ENCODE measurements at regions not wholly inside any gene's neighbourhood (a gene's known extent, or its start where the extent isn't known, plus 50 kb on each side); places are given as distances from the start of the nearest gene placed in this dataset.
"Not testable (repeated sequence)": the region's sequence is repeated elsewhere in the genome, so short reads cannot be mapped to it uniquely, and the experiment has no call there.

DNA sequence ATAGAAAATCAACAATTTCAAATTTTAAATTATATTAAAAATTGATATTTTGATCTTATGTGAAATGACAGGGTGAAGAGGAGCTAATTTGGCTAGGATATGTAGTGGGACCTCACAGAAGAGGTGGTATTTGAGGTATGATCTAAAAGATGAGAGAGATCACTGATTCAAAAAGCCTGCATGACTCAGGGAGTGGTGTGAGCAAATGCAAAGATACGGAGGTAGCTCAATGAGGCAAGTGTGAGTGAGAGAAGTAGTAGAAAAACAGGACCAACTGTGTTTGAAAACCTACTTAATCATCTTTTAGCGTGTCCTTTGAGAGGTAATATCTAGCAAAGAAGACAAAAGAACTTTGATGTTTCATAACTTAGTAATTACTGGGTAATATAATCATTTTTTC, 557.5 kb downstream of the DSC3 start:
- CTCF ChIA-PET, result no interaction called here
- POLR2A ChIA-PET, result no interaction called here

DNA sequence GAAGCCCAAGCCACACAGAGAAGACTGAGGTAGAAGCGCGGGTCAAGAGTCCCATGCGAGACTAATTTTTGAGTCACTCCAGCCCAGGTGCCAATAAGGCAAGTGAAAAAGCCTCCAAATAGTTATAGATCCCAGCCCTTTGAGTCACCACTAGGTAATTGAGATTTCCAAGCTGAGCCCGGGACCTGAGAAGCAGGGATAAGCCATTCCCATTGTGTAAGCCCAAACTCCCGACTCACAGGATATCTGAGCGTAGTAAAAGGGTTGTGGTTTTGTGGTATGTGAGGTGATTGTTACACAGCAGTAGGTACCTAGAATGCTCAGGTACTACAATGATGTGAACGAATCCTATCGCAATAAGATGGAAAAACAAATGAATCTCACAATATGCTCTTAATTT, 560.7 kb downstream of the DSC3 start:
- POLR2A ChIA-PET, result no interaction called here
- CTCF ChIA-PET, result no interaction called here

DNA sequence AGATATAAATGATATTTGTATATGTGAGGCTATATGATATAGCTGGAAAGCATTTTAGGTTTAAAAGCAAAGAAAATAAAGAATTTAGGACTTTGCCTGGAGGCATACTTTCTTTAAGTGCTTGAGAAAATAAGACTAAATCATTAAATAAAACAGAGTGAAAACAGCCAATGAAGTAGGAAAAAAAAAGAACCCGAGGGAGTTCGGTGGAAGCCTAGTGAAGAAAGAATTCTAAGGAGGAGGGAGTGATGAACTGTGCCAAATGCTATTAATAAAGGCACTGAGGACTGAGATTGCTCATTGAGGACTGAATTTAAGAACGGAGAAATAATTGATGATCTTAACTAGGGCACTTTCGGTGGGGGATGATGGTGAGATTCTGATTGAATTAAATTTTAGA, 573.5 kb downstream of the DSC3 start:
- POLR2A ChIA-PET, result no interaction called here
- CTCF ChIA-PET, result no interaction called here

DNA sequence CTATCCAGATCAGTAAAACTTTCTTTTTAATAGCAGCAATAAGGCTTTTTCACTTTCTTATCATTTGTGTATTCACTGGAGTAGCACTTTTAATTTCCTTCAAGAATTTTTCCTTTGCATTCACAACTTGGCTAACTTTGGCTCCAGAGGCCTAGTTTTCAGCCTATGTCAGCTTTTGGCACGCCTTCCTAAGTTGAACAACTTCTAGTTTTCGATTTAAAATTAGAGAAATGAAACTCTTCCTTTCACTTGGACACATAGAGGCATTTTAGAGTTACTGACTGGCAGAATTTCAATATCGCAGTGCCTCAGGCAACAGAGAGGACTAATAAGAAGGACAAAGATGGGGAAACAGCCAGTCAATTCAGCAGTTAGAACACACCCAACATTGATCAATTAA, 577.4 kb downstream of the DSC3 start:
- POLR2A ChIA-PET, result no interaction called here

DNA sequence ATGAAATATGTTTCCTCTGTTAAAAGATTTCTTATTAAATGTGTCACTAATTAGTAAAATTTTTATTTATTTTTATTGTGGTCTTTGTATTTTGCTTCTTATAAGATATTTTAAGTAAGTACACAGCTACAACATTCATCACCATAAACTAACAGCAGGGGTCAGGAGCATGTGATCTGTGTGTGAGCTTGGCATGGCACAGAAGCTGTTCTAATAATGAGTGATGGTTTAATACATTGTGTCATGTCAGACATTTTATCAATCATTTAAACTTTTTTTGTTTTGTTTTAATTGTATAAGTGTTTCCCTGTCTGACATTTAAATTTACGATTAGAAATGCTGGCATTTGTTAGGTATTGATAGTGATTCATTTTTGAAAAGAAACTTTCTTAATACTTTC, 585.4 kb downstream of the DSC3 start:
- POLR2A ChIA-PET, result no interaction called here

More for the DNA sequence above, 577.4 kb downstream of the DSC3 start:
- CTCF ChIA-PET, result no interaction called here

DNA sequence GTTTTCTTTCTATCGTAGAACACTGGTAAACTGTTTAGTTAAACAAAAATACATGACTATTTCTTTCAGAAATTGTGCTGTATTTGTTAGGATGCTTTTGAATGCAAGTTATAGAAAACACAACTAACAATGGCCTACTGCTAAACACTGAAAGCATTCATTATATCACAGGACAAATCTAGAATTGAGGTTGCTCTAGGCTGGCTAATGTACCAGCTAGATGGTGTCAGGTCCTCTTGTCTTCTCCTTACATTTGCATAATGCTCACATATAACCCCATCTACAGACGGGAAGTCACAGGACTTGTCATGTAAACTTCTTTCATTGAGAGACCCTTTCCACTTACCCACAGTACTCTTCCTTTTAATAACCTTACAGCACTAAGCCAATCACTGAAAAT, 586.8 kb downstream of the DSC3 start:
- ChIA-PET POLR2A (no interaction called here), CTCF (no interaction called here)

More for the DNA sequence above, 585.4 kb downstream of the DSC3 start:
- CTCF ChIA-PET, result no interaction called here

DNA sequence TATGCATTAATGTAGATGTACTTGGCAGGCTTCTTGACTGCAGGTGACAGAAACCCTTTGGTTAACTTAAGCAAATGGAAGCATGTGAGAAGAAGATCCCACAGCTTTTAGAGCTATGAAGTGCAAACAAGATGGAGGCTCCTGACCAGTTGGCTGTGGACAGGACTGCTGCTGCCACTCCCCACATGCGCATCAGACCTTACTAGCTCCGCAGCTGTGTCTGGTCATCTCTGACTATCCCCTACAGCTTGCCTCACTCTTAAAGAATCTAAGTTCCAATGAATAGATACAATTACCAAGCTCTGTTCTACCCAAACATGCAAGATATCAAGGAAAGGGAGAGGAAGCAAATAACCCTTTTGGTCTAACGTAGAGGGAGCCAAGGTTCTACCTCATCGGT, 587.6 kb downstream of the DSC3 start:
- CTCF ChIA-PET, result no interaction called here
- POLR2A ChIA-PET, result no interaction called here

DNA sequence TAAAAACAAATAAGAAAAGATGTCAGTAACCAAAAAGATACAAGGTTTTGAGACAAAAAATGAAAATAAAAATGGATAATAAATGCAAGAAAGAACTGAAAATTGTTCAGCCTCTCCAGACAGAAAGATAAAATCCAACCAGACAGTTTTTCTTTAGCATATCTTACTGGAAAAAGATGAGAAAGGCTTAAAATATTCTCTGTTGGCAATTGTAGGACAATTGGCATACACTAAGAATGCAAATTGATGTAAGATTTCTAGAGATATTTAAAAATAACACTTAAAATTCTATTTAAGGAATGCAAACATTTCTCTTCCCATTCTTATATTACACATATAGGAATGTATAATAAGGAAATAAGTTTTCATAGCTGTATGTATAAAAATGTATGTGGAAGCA, 590.6 kb downstream of the DSC3 start:
- ChIA-PET POLR2A (no interaction called here), CTCF (no interaction called here)

DNA sequence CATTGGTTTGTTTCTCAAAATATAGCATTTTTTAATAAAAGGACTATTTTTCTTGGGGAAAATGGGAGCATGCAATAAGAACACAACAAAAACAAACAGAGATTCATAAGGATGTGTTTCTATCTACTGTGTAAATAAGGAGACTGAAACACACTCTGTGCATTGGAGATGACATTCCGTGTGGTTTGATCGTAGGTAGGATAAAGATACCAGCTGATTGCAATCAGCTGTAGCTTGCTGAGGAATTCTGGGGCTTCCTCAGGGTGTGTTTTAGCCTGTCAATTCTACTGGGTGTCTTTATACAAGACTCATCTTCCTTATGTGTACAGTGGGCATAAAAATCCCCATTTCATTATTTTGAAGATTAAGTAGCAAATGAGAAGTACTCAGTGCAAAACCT, 591.6 kb downstream of the DSC3 start:
- CTCF ChIA-PET, result interaction anchor here (0.5 kb wide), 1 partner anchor 16 kb away, joined by 3 read pairs; no protein-coding TSS in a partner anchor
- POLR2A ChIA-PET, result no interaction called here

DNA sequence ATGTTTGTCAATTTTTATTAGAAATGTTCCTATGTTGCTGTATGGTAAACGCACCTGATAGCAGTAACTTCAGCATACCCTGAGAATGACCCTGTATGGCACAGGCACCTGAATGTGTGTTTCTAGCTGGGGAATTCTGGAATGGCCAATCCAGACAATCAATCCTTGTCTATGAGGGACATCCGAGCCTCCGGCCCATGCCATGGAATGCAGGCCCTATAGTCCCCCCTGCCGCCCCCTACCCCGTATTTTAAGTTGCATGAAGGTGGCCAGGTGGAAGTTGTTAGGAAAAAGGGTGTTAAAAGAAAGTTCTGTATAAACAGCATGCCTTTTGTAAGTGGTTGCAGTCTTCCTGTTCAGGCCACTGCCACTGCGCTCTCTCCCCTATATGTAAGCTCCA, 595.9 kb downstream of the DSC3 start:
- ChIA-PET CTCF (no interaction called here), POLR2A (no interaction called here)

DNA sequence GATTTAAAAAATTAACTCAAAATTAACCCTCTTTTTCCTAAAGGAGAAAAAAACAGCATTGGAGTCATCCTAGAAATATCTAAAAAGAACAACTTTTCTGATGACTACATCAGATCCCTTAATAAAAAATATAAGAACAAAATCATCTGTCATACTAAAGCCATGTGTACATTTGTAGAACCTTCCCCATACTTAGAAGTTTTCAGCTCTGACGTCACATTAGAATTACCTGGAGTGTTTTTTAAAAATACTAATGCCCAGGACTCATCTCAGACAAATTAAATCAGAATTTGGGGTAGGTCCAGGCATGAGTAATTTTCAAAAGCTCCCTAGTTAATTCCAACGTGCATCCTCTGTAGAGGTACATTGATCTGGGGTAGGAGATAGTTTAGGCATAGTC, 598.0 kb downstream of the DSC3 start:
- ChIA-PET CTCF (no interaction called here), POLR2A (no interaction called here)

DNA sequence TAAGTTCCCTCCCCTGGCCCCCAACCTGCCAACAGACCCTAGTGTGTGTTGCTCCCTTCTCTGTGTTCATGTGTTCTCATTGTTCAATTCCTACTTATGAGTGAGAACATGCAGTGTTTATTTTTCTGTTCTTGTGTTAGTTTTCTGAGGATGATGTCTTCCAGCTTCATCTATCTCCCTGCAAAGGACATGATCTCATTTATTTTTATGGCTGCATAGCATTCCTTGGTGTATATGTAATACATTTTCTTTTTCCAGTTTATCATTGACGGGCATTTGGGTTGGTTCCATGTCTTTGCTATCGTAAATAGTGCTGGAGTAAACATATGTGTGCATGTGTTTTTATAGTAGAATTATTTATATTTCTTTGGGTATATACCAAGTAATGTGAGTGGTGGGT, 602.2 kb downstream of the DSC3 start:
- POLR2A ChIA-PET, result no interaction called here
- CTCF ChIA-PET, result no interaction called here

DNA sequence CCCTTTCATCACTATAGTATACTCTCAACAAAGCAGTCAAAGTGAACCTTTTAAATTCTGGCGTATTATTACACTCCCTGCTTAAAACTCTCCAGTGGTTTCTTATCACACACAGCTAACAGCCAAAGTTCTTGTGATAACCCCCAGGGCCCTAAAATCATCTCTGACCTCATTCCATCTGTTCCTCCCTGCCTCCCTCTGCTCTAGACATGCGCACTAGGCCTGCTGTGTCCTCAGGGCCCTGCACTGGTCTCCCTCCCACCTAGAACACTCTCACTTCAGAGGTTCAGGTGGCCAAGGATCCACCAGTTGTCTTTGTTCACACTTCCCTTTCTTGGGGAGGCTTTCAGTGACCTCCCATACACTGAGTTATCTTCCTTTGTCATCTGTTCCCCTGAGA, 603.4 kb downstream of the DSC3 start:
- POLR2A ChIA-PET, result no interaction called here
- CTCF ChIA-PET, result no interaction called here

DNA sequence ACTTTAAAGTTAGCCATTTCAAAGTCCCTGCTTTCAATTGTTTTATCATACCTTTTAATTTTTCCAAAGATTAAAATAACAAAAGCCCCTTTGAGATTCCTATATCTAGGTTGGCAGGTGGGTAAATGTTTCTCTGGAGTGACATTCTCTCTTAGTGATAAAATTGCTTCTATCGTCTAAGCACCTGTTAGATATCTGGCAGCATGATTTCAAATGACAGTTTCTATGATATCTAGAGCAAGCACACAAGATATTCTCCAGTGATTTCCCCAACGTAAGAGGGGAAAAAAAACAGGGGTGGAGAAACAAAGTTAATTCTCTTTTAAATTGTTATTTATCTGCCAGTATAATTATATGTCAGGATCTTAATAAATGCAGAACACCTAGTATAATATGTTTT, 610.2 kb downstream of the DSC3 start:
- ChIA-PET POLR2A (no interaction called here), CTCF (no interaction called here)

DNA sequence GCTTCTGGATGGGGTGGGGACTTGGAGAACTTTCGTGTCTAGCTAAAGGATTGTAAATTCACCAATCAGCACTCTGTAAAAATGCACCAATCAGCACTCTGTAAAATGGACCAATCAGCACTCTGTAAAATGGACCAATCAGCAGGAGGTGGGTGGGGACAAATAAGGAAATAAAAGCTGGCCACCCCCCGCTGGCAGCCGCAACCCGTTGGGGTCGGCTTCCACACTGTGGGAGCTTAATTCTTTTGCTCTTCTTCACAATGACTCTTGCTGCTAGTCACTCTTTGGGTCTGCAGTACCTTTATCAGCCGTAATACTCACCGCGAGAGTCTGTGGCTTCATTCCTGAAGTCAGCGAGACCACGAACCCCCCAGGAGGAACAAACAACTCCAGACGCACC, 623.1 kb downstream of the DSC3 start:
- CTCF ChIA-PET, POLR2A ChIA-PET: not testable (repeated sequence)

DNA sequence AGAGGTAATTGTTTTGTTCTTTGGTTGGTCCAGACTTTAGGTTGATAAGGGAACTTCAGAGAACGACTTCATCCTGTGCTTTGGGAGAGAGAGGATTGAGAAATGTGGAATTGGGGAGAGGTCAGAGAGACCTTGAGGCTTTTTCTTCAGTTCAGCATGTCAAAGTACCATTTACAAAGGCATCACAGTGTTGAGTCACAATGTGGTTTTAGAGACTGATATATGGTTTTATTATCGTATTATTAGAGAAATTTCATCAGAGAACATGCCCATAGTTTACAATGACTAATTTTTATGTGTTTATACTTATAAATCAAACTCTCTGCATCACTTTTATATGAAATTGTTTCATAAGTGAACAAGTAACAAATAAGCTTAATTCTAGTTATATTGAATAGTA, 626.6 kb downstream of the DSC3 start:
- ChIA-PET POLR2A (no interaction called here), CTCF (no interaction called here)

DNA sequence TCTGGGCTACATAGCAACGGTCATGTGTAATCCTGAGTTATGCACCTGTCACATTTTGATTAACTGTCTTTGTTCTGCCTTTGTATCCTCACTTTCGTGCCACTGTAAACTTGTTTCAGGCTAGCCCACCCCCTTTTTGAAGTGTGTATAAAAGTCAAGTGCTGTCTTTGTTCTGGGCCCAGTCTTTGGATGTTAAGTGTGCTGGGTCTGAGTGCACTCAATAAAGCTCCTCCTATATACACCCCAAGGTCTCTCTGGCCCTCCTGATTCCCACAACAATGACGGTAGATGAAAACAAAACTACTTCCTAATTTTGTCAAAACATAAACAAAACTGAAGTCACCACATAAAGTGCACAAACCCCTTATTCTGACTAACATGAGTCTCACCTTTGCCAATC, 633.4 kb downstream of the DSC3 start:
- CTCF ChIA-PET, result no interaction called here
- POLR2A ChIA-PET, result no interaction called here

DNA sequence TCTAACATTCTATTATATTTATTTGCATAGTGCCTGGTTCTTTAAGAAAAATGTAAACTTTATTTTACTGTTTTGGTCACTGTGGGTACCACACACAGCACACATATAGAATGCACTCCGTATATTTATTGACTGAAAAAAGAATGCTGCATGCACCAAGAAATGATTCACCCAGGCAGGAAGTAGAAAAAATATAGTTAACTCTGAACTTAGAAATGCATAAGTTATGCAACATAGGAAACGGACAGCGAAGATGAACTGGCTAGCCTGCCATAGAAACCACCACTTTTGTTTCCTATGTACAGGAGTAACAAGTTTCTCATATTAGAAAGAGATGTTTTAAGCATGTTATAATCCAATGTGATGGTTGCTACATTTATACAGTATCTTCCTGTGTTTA, 635.8 kb downstream of the DSC3 start:
- CTCF ChIA-PET, result interaction anchor here (1.0 kb wide), 1 partner anchor 10 kb away, joined by 3 read pairs; no protein-coding TSS in a partner anchor
- POLR2A ChIA-PET, result no interaction called here

DNA sequence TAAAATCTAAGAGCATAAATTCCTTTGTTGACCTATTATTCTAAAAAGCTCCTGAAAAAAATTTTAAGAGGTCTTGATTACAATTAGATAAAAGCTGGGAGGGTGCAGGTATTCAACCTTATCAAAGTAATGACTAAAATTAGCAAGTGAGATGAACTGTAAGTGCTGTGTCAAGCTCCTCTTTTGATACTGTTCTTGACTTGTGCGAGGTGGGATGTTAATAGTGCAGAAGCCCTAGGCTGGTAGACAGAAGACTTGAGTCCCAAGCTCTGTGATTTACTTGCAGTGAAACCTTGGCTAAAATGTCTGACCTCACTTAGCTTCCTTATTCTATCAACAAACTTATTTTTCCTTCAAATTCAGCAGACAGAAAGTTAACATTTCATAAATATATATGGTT, 637.5 kb downstream of the DSC3 start:
- ChIA-PET POLR2A (no interaction called here), CTCF (no interaction called here)

DNA sequence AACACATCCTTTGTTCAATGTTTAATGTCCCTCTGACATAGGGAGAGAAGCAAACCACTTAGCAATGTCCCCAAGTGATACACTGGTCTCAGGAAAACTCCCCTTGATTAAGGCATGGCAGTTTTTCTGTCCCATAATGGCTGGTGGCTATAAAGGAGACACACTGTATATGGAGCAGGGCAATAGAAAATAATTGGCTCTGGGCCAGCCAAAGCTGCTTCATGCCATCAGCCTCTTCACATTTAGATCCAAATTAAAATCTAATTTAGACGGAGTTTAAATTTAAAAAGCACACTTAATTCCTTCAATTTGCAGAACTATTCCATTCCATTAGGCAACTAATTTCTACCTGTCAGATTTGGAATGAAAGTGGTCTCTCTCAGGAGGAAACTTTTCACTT, 638.1 kb downstream of the DSC3 start:
- POLR2A ChIA-PET, result no interaction called here
- CTCF ChIA-PET, result no interaction called here

DNA sequence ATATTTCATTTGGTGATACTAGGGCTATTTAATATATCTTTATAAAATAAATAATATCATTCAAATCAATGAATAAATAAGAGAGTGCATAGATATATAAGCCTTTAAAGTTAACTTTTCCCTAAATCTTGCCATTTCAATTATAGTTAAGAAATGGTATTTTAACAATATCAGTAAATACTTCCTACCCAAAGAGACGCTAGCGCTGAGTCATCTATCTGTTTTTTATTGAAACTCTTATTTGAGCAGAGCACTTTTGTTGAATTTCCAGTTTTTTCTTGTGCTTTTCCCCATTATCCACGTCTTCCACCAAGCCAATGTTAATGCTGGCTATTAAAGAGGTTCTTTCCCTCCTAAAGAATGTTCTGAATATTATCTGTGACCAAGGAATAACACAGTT, 639.3 kb downstream of the DSC3 start:
- ChIA-PET POLR2A (no interaction called here), CTCF (no interaction called here)

DNA sequence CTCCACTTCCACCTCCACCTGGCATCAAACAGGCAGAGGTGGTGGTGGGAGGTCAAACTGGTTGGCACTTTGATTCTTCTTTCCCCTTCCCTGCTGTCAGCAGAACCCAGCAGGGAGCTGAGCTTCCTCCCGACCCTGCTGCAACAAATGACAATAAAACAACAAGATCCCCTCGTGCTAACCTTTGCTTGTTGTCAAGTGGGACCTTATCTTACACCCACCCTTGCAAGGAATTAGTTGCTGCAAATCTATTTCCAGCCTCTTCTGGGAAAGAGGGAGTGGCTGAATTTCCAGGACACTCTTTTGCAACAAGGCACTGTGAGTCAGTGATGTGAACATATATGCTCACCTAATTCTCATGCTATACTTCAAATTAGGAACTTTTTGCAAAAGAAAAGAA, 655.1 kb downstream of the DSC3 start:
- ChIA-PET POLR2A (no interaction called here), CTCF (no interaction called here)

DNA sequence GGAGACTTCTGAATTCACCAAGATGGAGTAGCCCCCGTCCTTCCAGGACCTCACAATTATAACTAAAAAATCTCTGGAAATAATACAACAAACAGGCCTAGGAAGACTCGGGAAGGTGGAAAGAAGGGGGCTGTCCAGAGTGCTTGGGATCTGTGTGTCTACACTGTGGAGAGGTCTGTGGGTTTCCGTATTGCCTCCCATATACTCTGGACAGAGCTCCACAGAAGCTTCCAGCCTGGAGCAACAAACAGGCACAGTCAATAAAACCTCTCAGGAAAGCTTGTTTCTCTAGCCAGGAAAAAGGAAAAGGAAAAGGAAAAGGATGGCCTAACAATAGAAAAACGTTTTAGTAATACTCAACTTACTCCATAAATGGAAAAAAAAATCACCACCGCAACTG, 655.9 kb downstream of the DSC3 start:
- ChIA-PET CTCF (no interaction called here), POLR2A (no interaction called here)

DNA sequence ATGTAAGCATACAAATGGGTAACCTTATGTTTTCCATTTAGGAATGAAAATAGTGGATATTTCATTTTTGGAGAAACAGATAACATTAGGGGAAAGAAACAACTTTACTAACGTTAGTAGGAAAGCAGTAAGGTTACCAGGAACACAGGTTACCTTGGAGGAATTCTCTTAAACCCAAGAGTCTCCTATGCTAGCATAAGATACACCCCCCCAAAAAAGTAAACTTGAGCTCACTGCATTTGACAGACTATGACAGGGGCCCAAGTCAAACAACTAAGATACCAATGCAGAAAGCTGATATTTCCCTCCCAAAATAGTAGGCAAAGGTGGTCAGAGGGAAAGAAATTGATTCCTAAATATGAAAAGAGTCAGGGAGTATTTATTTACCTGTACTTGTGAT, 656.9 kb downstream of the DSC3 start:
- POLR2A ChIA-PET, result no interaction called here

More for the DNA sequence above, 656.9 kb downstream of the DSC3 start:
- CTCF ChIA-PET, result no interaction called here
